Esophagus (tissue), 2 donors: ENCODE measurements at regions not wholly inside any gene's neighbourhood (a gene's known extent, or its start where the extent isn't known, plus 50 kb on each side); places are given as distances from the start of the nearest gene placed in this dataset.

ENCODE experiments used
- H3K27ac ChIP-seq, 2 donors: one replicate each; pipeline ENCODE4 v1.5.1; 2013; ENCODE audit warnings: low read depth in 2 of 2, mild to moderate bottlenecking in 2 of 2, inconsistent platforms in 1 of 2, low read length in 1 of 2, moderate library complexity in 1 of 2
- H3K27me3 ChIP-seq, 2 donors: one replicate each; pipeline ENCODE4 v1.6.1; 2013; ENCODE audit warnings: low read length in 2 of 2, control low read depth in 1 of 2, mild to moderate bottlenecking in 1 of 2; ENCODE audit not compliant: insufficient read depth in 2 of 2, control insufficient read depth in 1 of 2
- H3K36me3 ChIP-seq, 2 donors: one replicate each; pipeline ENCODE4 v1.6.1; 2013; ENCODE audit warnings: low read length in 1 of 2; ENCODE audit not compliant: control insufficient read depth in 2 of 2, insufficient read depth in 2 of 2
- H3K4me1 ChIP-seq, 2 donors: one replicate each; pipeline ENCODE4 v1.6.1; 2013; ENCODE audit warnings: low read length in 1 of 2; ENCODE audit not compliant: control insufficient read depth in 2 of 2, insufficient read depth in 2 of 2
- H3K4me3 ChIP-seq, 2 donors: one replicate each; pipeline ENCODE4 v1.5.1; 2013; ENCODE audit warnings: low read length in 2 of 2, mild to moderate bottlenecking in 2 of 2, low read depth in 1 of 2, moderate library complexity in 1 of 2
- H3K9me3 ChIP-seq, 2 donors: one replicate each; pipeline ENCODE4 v1.6.1; 2013; ENCODE audit warnings: mild to moderate bottlenecking in 2 of 2, low read depth in 1 of 2, low read length in 1 of 2, moderate library complexity in 1 of 2; ENCODE audit not compliant: control insufficient read depth in 2 of 2, insufficient read depth in 1 of 2
- WGBS, 2 donors: extraction: QIAGEN DNeasy Blood & Tissue Kit; methylation state at CpG; one replicate each; pipeline ENCODE4 v1.1.7; 2013; 5-methylcytosine and 5-hydroxymethylcytosine counted together
- donor health status: healthy with polysubstance abuse.
- donor health status: Bipolar disorder and iron deficiency.

DNA sequence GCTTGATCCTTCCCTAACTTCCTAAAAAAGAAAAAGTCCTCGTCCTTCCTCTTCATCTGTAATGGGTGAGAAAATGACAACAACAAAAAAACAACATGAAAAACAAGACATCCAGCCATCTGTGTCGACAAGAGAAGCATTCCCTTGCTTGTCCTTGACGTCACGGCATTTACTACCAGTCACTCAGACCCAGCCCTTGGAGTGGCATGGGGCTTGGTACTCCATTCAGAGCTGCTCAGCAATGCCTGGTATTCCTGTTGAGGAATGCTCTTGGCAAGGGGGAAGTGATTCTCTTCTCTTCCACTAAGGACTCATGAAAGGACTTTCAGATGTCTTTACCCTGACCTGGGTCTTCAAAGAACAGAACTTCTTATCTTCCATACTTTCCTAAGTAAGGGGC lies 339.7 kb upstream of the RASGRP1 start:
- no peak overlapping the region for H3K4me3 ChIP-seq
- H3K36me3 ChIP-seq, result no peaks in the 10 kb centered on the region
- no peak overlapping the region for H3K27ac ChIP-seq
- no peaks in the 10 kb centered on the region for H3K27me3 ChIP-seq
- WGBS, 2 donors, result 85 to 89% methylated on average over 4 of the region's 4 CpGs
- peaks cover 0 to 2% of the 10 kb centered on the region in 2 donors for H3K9me3 ChIP-seq
- no peaks in the 10 kb centered on the region for H3K4me1 ChIP-seq

DNA sequence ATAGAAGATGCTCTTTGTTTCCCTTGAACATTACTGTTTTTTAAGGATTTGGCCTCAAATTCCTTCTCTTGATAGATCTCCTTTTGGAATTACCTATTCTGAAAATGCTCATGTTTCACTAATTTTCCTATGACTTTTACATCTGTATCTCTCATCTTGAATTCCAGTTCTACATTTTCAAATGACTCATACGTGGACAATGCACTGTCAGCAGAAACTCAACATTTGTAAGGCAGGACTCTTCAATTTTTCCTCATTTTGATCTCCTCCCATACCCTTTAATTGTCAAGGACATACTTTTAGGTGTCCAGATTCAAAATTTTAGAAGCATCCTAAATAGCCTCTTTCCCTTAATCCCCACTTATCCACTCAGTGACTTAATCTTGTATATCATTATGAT lies 341.0 kb upstream of the RASGRP1 start:
- no peaks in the 10 kb centered on the region for H3K36me3 ChIP-seq
- WGBS, 2 donors, result 58 to 75% methylated on average over 1 of the region's 1 CpG
- H3K4me3 ChIP-seq, result no peak overlapping the region
- H3K27me3 ChIP-seq, result no peaks in the 10 kb centered on the region
- no peak overlapping the region for H3K27ac ChIP-seq
- no peaks in the 10 kb centered on the region for H3K4me1 ChIP-seq
- peaks cover 0 to 2% of the 10 kb centered on the region in 2 donors for H3K9me3 ChIP-seq

DNA sequence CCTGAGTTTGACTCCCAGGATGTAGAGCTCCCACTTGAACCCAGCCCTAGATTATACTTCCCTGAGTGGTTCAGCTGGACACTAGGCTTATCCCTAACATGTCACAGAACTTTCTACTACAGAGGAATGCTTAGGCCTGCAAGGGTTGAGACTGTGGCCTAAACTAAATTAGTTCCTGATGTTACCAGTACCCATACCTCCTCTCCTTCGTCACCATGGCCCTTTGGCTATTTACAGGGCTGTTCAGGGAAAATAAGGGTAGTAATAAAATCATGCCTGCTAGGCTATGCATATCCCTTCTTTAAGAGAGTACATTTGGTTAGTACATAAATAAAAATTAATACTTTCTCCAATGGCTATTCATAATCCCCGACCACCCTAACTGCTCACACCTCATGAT lies 356.4 kb upstream of the RASGRP1 start:
- H3K36me3 ChIP-seq, result no peaks in the 10 kb centered on the region
- no peak overlapping the region for H3K27ac ChIP-seq

DNA sequence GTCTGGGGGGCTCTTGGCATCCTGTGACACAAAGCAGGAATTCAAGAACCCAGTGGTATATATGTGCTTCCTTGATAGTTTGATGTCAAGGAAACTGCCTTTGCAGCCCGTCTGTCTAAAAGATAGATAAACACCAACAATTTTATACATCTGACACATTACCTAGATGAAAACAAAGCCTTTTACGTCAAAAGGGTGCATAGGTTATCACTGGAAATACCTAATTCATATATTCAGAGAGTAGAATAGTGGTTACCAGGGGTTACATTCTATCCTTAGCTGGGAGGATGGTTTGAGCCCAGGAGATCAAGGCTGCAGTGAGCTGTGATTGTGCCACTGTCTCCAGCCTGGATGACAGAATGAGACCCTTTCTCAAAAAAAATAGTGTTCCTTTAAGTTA lies 356.9 kb upstream of the RASGRP1 start:
- Histone ChIP-seq H3K4me1 (no peaks in the 10 kb centered on the region), H3K27me3 (no peaks in the 10 kb centered on the region), H3K4me3 (no peak overlapping the region), H3K27ac (no peak overlapping the region), H3K9me3 (no peaks in the 10 kb centered on the region), H3K36me3 (no peaks in the 10 kb centered on the region)
- WGBS, 2 donors, result 70 to 72% methylated on average over 2 of the region's 2 CpGs

More for the DNA sequence above, 356.4 kb upstream of the RASGRP1 start:
- Histone ChIP-seq H3K9me3 (no peaks in the 10 kb centered on the region), H3K4me1 (no peaks in the 10 kb centered on the region), H3K27me3 (no peaks in the 10 kb centered on the region), H3K4me3 (no peak overlapping the region)
- 94 to 95% methylated on average over 2 of the region's 2 CpGs for WGBS, 2 donors

DNA sequence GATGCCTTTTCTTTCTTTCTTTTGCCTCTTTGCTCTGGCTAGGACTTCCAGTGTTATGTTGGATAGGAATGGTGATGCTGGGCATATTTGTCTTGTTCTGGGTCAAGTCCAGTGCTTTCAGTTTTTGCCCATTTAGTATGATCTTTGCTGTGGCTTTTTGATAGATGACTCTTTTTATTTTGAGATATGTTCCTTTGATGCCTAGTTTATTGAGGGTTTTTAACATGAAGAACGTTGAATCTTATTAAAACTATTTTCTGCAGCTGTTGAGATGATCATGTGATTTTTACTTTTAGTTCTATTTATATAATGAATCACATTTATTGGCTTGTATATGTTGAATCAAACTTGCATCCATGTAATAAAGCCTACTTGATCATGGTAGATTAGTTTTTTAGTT lies 363.8 kb upstream of the RASGRP1 start:
- H3K4me3 ChIP-seq, result no peak overlapping the region
- H3K9me3 ChIP-seq, result no peaks in the 10 kb centered on the region
- H3K4me1 ChIP-seq, result no peaks in the 10 kb centered on the region
- no peaks in the 10 kb centered on the region for H3K36me3 ChIP-seq
- WGBS, 2 donors, result 28 to 50% methylated on average over 1 of the region's 1 CpG
- H3K27ac ChIP-seq, result no peak overlapping the region
- no peaks in the 10 kb centered on the region for H3K27me3 ChIP-seq

DNA sequence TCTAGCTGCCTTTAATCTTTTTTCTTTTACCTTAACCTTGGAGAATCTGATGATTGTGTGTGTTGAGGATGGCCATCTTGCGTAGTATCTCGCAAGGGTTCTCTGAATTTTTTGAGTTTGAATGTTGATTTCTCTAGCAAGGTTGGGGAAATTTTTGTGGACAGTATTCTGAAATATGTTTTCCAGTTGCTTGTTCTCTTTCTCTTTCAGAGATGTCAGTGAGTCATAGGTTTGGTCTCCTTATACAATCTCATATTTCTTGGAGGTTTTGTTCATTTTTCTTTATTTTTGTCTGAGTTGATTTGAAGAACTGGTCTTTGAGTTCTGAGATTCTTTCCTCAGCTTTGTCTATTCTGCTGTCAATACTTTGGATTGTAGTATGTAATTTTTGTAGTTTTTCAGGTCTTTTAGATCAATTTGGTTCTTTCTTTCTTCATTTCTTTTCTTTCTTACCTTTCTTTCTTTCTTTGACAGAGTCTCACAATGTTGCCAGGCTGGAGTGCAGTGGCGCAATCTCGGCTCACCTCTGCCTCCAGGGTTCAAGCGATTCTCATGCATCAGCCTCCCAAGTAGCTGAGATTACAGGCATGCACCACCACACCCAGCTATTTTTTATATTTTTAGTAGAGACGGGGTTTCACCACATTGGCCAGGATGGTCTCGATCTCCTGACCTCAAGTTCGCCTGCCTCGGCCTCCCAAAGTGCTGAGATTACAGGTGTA lies 366.4 kb upstream of the RASGRP1 start:
- 93 to 96% methylated on average over 9 of the region's 9 CpGs for WGBS, 2 donors
- no peak overlapping the region for H3K4me3 ChIP-seq
- H3K27me3 ChIP-seq, result no peaks in the 10 kb centered on the region
- H3K27ac ChIP-seq, result no peak overlapping the region
- H3K4me1 ChIP-seq, result no peaks in the 10 kb centered on the region
- H3K36me3 ChIP-seq, result no peaks in the 10 kb centered on the region
- no peaks in the 10 kb centered on the region for H3K9me3 ChIP-seq

DNA sequence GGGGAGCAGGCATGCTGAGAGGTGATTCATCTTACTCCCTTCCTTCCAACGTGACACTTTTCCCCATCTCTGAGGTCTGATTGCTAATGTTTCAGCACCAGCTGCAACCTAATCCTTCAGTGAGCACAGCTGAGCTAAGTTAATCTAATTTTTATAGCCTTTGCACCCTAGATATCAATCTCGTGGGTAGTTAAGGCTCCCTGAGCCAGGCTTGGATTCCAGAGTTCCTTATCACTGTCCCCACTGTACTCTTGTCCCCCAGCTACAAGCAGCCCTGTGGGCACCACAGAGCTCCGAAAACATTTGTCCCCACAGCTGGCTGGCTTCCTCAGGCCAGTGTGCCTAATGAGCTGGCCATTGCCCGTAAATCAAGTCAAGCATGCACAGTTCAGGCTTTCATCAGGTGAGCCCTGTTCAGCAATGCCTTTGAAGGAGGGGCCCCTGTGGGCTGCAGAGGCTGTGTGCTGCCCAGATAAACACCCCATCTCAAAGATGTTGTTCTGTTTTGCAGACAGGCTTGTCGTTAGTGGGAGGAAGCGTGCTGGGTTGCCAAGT lies 376.9 kb upstream of the RASGRP1 start:
- WGBS, 2 donors, result 60 to 67% methylated on average over 6 of the region's 6 CpGs

DNA sequence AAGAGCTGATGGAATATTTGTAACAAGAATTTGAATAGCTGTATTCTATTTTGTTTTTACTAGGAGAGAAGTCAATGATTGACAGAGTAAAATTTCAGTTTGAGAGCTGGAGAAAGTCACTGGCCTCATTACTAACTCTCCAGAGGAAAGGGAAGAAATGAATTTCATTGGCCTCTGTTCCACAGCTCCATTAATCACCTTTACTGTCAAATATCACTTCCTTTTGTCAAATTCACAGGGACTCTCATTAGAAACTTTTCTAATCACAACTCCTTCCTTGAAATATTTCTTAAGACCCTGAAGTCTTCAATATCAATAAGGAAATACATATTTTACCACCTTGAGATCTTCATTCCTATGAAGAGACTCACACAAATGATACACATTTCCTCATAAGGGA lies 379.9 kb upstream of the RASGRP1 start:
- no peaks in the 10 kb centered on the region for H3K36me3 ChIP-seq
- no peaks in the 10 kb centered on the region for H3K9me3 ChIP-seq
- H3K4me1 ChIP-seq, result no peaks in the 10 kb centered on the region
- H3K27me3 ChIP-seq, result no peaks in the 10 kb centered on the region
- no peak overlapping the region for H3K27ac ChIP-seq
- no peak overlapping the region for H3K4me3 ChIP-seq

More for the DNA sequence above, 376.9 kb upstream of the RASGRP1 start:
- Histone ChIP-seq H3K27ac (no peak overlapping the region), H3K4me1 (no peaks in the 10 kb centered on the region), H3K9me3 (no peaks in the 10 kb centered on the region), H3K36me3 (no peaks in the 10 kb centered on the region), H3K4me3 (no peak overlapping the region), H3K27me3 (no peaks in the 10 kb centered on the region)

DNA sequence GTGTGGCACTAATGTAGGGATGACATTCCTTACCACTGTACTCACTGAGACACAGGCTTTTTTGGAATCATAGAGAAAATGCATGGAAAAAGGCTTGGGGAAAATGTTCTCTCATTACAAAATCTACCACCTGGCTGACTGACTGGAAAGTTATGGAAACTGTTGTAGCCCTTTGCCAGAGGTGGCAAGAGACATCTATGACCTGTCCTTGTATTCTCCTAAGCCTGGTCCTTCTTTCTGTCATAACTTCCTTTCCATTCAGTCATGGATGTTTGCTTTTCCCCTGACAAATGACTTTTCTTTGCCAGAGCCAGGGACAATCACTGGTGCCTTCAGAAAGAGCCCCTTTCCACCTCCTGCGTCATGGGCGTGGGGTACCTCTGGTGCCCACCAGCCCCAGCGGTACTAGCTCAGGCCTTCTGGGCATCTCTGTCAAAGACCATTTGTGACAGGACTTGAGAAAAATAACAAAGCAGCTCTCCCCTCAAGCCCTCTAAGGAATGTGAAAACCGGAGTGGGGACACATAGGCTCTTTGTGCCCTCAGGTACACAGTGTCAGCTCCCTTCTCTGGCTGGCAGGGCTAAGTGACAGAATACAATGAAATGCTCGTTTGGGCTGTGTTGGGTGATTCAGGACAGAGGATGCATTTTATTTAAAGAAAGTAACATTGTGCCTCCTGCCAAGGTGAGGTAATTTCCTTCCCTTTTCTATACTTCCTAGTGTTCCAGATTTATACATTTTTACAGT lies 381.1 kb upstream of the RASGRP1 start:
- Histone ChIP-seq H3K4me1 (no peaks in the 10 kb centered on the region), H3K9me3 (no peaks in the 10 kb centered on the region), H3K4me3 (no peak overlapping the region), H3K27me3 (no peaks in the 10 kb centered on the region), H3K27ac (no peak overlapping the region), H3K36me3 (no peaks in the 10 kb centered on the region)
- 65 to 73% methylated on average over 5 of the region's 5 CpGs for WGBS, 2 donors
